HepG2 (cell line): ENCODE measurements at regions not wholly inside any gene's neighbourhood (a gene's known extent, or its start where the extent isn't known, plus 50 kb on each side); places are given as distances from the start of the nearest gene placed in this dataset.
"Not testable (repeated sequence)": the region's sequence is repeated elsewhere in the genome, so short reads cannot be mapped to it uniquely, and the experiment has no call there.

ENCODE experiments used
- ATAC-seq: fragments of 200-7000 bp; cut with Tn5 transposase; 3 replicates; pipeline ENCODE4 v1.9.1; 2020; ENCODE audit warnings: mild to moderate bottlenecking, moderate library complexity
- BruUV-seq: library from RNA; stranded (reverse); fragments of 400-500 nt; replicated peaks from 2 replicates; lab custom pipeline; 2021; lab: Mats Ljungman, UMichigan
- CTCF ChIA-PET: fragments of 300-600 bp; formaldehyde crosslinking; extraction: SDS; loops from one replicate; lab custom pipeline; 2021; ENCODE audit warnings: low total read pairs, inconsistent platforms, low intra/inter-chr PET ratio; lab: Yijun Ruan, JAX
- POLR2A ChIA-PET: fragments of 350-600 bp; sonication (Branson Sonifier 250); formaldehyde crosslinking; loops from one replicate; lab custom pipeline; 2020; ENCODE audit warnings: antibody characterized with exemption, inconsistent platforms; lab: Yijun Ruan, JAX
- DNase-seq: peaks from one replicate; pipeline ENCODE4 v3.0.0-alpha.2; 2015; ENCODE audit warnings: low spot score
- FAIRE-seq: peaks from 3 replicates; lab custom pipeline; 2011; peaks lifted over from hg19 to GRCh38; lab: Jason Lieb, UNC
- H2AFZ ChIP-seq: one replicate; pipeline ENCODE4 v1.6.1; 2011; ENCODE audit warnings: low read length, inconsistent platforms
- H3K27ac ChIP-seq: fragments of 300-600 bp; 3 replicates; pipeline ENCODE4 v1.8.0; 2011; ENCODE audit warnings: mixed run types, mild to moderate bottlenecking, mixed read lengths, low read length, inconsistent platforms; ENCODE audit not compliant: insufficient read depth; ENCODE audit errors: extremely low read length
- H3K27me3 ChIP-seq, 2 experiments: fragments of 200-600 bp in 1 of 2; 2 replicates in 1 of 2; 3 replicates in 1 of 2; pipeline versions ENCODE4 v1.6.0 to v1.8.0; 2011; ENCODE audit warnings: low read length in 2 of 2, mild to moderate bottlenecking in 2 of 2, moderate library complexity in 2 of 2, inconsistent platforms in 1 of 2; ENCODE audit not compliant: insufficient read depth in 2 of 2, control insufficient read depth in 1 of 2
- H3K36me3 ChIP-seq, 2 experiments: fragments of 200-600 bp in 1 of 2; replicated peaks in 1 of 2; 2 replicates in 1 of 2; 3 replicates in 1 of 2; pipeline versions ENCODE4 v1.5.1 to v1.8.0; 2011; ENCODE audit warnings: low read length in 2 of 2, inconsistent platforms in 1 of 2; ENCODE audit not compliant: insufficient read depth in 2 of 2, control insufficient read depth in 1 of 2
- H3K4me1 ChIP-seq: 2 replicates; pipeline ENCODE4 v1.5.1; 2012; ENCODE audit warnings: low read length, inconsistent platforms; ENCODE audit not compliant: insufficient read depth
- H3K4me2 ChIP-seq: 2 replicates; pipeline ENCODE4 v1.6.0; 2011; ENCODE audit warnings: low read depth, low read length, inconsistent platforms
- H3K4me3 ChIP-seq, 3 experiments: fragments of 200-600 bp in 1 of 3; sonication (generic), shearing (Covaris generic) in 1 of 3; replicated peaks in 1 of 3; 2 replicates each; pipeline ENCODE4 v1.5.1; 2011 to 2016; ENCODE audit warnings: low read length in 3 of 3, inconsistent platforms in 2 of 3, low read depth in 2 of 3, mild to moderate bottlenecking in 2 of 3, control low read depth in 1 of 3, mixed read lengths in 1 of 3; ENCODE audit not compliant: insufficient read depth in 1 of 3
- H3K79me2 ChIP-seq: one replicate; pipeline ENCODE4 v1.6.1; 2011; ENCODE audit warnings: low read length, inconsistent platforms; ENCODE audit not compliant: insufficient read depth
- H3K9ac ChIP-seq: 2 replicates; pipeline ENCODE4 v1.6.0; 2011; ENCODE audit warnings: mild to moderate bottlenecking, low read depth, low read length, inconsistent platforms; ENCODE audit not compliant: insufficient read depth
- H3K9me3 ChIP-seq: 2 replicates; pipeline ENCODE4 v1.5.1; 2012; ENCODE audit warnings: mild to moderate bottlenecking, low read length
- H4K20me1 ChIP-seq: 2 replicates; pipeline ENCODE4 v1.6.0; 2011; ENCODE audit warnings: inconsistent platforms, mild to moderate bottlenecking, low read length, moderate library complexity; ENCODE audit not compliant: insufficient read depth
- BRD4 ChIP-seq: sonication (generic); formaldehyde crosslinking; IDR thresholded peaks from 2 replicates; pipeline ENCODE4 v1.4.0; 2020; ENCODE audit warnings: missing genetic modification reagents
- HNF4G ChIP-seq, 2 experiments: sonication (generic) in 1 of 2; formaldehyde crosslinking in 1 of 2; IDR thresholded peaks; 2 replicates each; pipeline versions ENCODE4 v1.4.0 to v1.6.1; 2011 to 2020; ENCODE audit warnings: borderline replicate concordance in 2 of 2, low read depth in 2 of 2, mild to moderate bottlenecking in 2 of 2, low read length in 1 of 2, missing genetic modification reagents in 1 of 2, moderate library complexity in 1 of 2
- KAT2B ChIP-seq: fragments of 150-350 bp; IDR thresholded peaks from 2 replicates; pipeline ENCODE4 v1.6.1; 2014; ENCODE audit warnings: low read depth, low read length, borderline replicate concordance
- WGBS: methylation state at CpG from one replicate; pipeline ENCODE4 v1.1.6; 2017; ENCODE audit warnings: low lambda C conversion rate; 5-methylcytosine and 5-hydroxymethylcytosine counted together
- in situ Hi-C: cut with HindIII; loops from 2 replicates; pipeline ENCODE4 v1.10.0; 2017; ENCODE audit warnings: low pct_unique_long_range_greater_than_20kb; ENCODE audit not compliant: extremely low pct_ligation_motif_present
- intact Hi-C: fragments of 100-400 bp; cut with micrococcal nuclease; formaldehyde crosslinking; loops from one replicate; pipeline ENCODE4 v1.10.0; 2022; ENCODE audit not compliant: unreplicated experiment
- TF ChIP-seq, protein P1 (sequence below): sonication (generic); formaldehyde crosslinking; IDR thresholded peaks from 2 replicates; pipeline ENCODE4 v1.9.0; 2022; ENCODE audit warnings: missing genetic modification reagents, mild to moderate bottlenecking, borderline replicate concordance

DNA sequence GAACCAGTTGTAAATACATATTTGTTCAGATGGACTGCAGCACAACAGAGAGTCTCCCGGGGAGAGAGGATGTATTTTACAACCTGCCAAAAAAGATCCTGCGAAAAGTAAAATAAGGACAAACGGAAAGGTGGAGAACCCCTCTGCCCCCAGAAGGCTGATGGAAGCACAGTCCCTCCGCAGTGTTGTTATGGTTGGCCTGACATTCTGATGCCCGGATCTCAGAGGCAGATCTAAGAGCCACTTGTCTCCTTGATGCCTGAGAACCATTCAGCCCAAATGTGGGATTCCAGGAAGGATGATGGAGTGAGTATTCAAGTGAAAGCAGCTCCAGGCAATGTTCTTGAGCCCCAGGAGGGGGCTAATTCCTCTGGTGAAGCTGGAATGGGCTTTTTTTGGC is 458.7 kb downstream of the ZNF536 start:
- intact Hi-C loops, result no loop called here
- no peaks in the 10 kb centered on the region for H3K27me3 ChIP-seq
- no peaks in the 10 kb centered on the region for H3K79me2 ChIP-seq
- no TSS peak for BruUV-seq
- no peaks in the 10 kb centered on the region for H3K36me3 ChIP-seq
- ChIA-PET POLR2A (no interaction called here), CTCF (no interaction called here)
- H3K4me3 ChIP-seq, result no peak overlapping the region
- TF ChIP-seq BRD4, result no peak
- TF ChIP-seq, protein P1, sequence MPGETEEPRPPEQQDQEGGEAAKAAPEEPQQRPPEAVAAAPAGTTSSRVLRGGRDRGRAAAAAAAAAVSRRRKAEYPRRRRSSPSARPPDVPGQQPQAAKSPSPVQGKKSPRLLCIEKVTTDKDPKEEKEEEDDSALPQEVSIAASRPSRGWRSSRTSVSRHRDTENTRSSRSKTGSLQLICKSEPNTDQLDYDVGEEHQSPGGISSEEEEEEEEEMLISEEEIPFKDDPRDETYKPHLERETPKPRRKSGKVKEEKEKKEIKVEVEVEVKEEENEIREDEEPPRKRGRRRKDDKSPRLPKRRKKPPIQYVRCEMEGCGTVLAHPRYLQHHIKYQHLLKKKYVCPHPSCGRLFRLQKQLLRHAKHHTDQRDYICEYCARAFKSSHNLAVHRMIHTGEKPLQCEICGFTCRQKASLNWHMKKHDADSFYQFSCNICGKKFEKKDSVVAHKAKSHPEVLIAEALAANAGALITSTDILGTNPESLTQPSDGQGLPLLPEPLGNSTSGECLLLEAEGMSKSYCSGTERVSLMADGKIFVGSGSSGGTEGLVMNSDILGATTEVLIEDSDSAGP (CRISPR knock-in tag), result no peak
- TF ChIP-seq KAT2B, result no peak
- no peak for TF ChIP-seq HNF4G (IDR thresholded peaks at IDR 0.05; ENCODE audit: borderline replicate concordance, low read depth, low read length)
- no peak for TF ChIP-seq HNF4G (CRISPR knock-in tag; IDR thresholded peaks at IDR 0.05; ENCODE audit: borderline replicate concordance, low read depth)
- no peak overlapping the region for H3K27ac ChIP-seq
- no peak overlapping the region for H3K4me2 ChIP-seq
- no peak overlapping the region for H3K9ac ChIP-seq
- no peaks in the 10 kb centered on the region for H4K20me1 ChIP-seq
- no peak for DNase-seq
- H2AFZ ChIP-seq, result no peak overlapping the region
- no peak for ATAC-seq
- in situ Hi-C loops, result no loop called here
- no peak for FAIRE-seq
- WGBS, result 22% methylated on average over 5 of the region's 5 CpGs
- no peaks in the 10 kb centered on the region for H3K4me1 ChIP-seq
- peaks cover 74% of the 10 kb centered on the region for H3K9me3 ChIP-seq

DNA sequence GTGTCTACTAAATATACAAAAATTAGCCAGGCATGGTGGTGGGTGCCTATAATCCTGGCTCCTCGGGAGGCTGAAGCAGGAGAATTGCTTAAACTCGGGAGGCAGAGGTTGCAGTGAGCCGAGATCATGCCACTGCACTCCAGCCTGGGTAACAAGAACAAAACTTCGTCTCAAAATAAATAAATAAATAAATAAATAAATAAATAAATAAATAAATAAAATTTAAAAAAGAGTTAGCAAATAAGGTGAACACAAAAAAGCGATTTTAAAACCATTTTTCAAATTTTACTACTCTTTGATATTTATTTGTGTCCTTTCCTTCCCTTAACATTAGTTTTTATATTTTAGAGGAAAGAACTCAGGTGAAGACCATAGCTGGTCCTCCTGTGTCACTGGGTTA is 453.3 kb downstream of the ZNF536 start:
- POLR2A ChIA-PET, FAIRE-seq: not testable (repeated sequence)

More for the DNA sequence above, 453.3 kb downstream of the ZNF536 start:
- H3K79me2 ChIP-seq, H3K27ac ChIP-seq, H3K27me3 ChIP-seq, in situ Hi-C loops, BruUV-seq, H2AFZ ChIP-seq, DNase-seq, H3K4me2 ChIP-seq, H3K9ac ChIP-seq, CTCF ChIA-PET, H3K4me3 ChIP-seq, H4K20me1 ChIP-seq, ATAC-seq, intact Hi-C loops, H3K4me1 ChIP-seq, H3K36me3 ChIP-seq: not testable (repeated sequence)
- peaks cover 54% of the 10 kb centered on the region for H3K9me3 ChIP-seq
- under 1% methylated on average over 5 of the region's 5 CpGs for WGBS
